Liver (tissue), 3 donors: ENCODE measurements at regions not wholly inside any gene's neighbourhood (a gene's known extent, or its start where the extent isn't known, plus 50 kb on each side); places are given as distances from the start of the nearest gene placed in this dataset.

Source experiments
- ATF3 ChIP-seq: IDR thresholded peaks from 2 replicates; pipeline ENCODE4 v1.6.1; 2016; ENCODE audit warnings: antibody characterized with exemption
- CTCF ChIP-seq: fragments of 150-350 bp; IDR thresholded peaks from 2 replicates; pipeline ENCODE4 v1.5.1; 2017; ENCODE audit warnings: improper control_type of control experiment, low read depth, low read length; ENCODE audit not compliant: missing input control
- EGR1 ChIP-seq, 2 donors: IDR thresholded peaks; 2 replicates each; pipeline ENCODE4 v1.6.1; 2016 to 2018; ENCODE audit warnings: antibody characterized with exemption in 2 of 2, low read depth in 2 of 2
- GABPA ChIP-seq, 2 donors: IDR thresholded peaks in 1 of 2; conservative IDR thresholded peaks in 1 of 2; 2 replicates each; pipeline ENCODE4 v1.6.1; 2016; ENCODE audit warnings: antibody characterized with exemption in 2 of 2, mild to moderate bottlenecking in 1 of 2, moderate library complexity in 1 of 2
- MAX ChIP-seq: IDR thresholded peaks from 2 replicates; pipeline ENCODE4 v1.6.1; 2016; ENCODE audit warnings: antibody characterized with exemption
- RAD21 ChIP-seq, 2 donors: IDR thresholded peaks; 2 replicates each; pipeline ENCODE4 v1.6.1; 2016; ENCODE audit warnings: antibody characterized with exemption in 2 of 2, mild to moderate bottlenecking in 2 of 2
- REST ChIP-seq: IDR thresholded peaks from 2 replicates; pipeline ENCODE4 v1.6.1; 2016; ENCODE audit warnings: antibody characterized with exemption, mild to moderate bottlenecking
- SP1 ChIP-seq: IDR thresholded peaks from 2 replicates; pipeline ENCODE4 v1.6.1; 2018; ENCODE audit warnings: antibody characterized with exemption, mild to moderate bottlenecking
- TAF1 ChIP-seq: conservative IDR thresholded peaks from 2 replicates; pipeline ENCODE4 v1.6.1; 2016; ENCODE audit warnings: antibody characterized with exemption, mild to moderate bottlenecking
- ZBTB33 ChIP-seq: IDR thresholded peaks from 2 replicates; pipeline ENCODE4 v1.6.1; 2016; ENCODE audit warnings: antibody characterized with exemption
- donor health status: healthy.
- donor health status: healthy.

- TF ChIP-seq CTCF, result no peak
- TF ChIP-seq ZBTB33, result no peak
- no peak for TF ChIP-seq MAX
- no peak for TF ChIP-seq REST
- no peak for TF ChIP-seq SP1
- no peak for TF ChIP-seq EGR1 (IDR thresholded peaks at IDR 0.05; ENCODE audit: low read depth in 2 of 2)
- no peak for TF ChIP-seq RAD21 (IDR thresholded peaks at IDR 0.05)
- TF ChIP-seq TAF1, result no peak
- TF ChIP-seq ATF3, result no peak
- no peak for TF ChIP-seq GABPA (IDR thresholded peaks at IDR 0.05 in 1 of 2, conservative IDR thresholded peaks at IDR 0.05 in 1 of 2)
These were observed 101.0 kb downstream of the HMX1 start for GRCh38 chr4:8770518-8771257.
